GM21367 (cell line): ENCODE measurements at regions not wholly inside any gene's neighbourhood (a gene's known extent, or its start where the extent isn't known, plus 50 kb on each side); places are given as distances from the start of the nearest gene placed in this dataset.
"Not testable (repeated sequence)": the region's sequence is repeated elsewhere in the genome, so short reads cannot be mapped to it uniquely, and the experiment has no call there.

ENCODE experiments used
- ATAC-seq: cut with Tn5 transposase; IDR thresholded peaks from one replicate; pipeline ENCODE4 v1.9.1; 2021; ENCODE audit not compliant: unreplicated experiment

GRCh38 chr11:96761451-96761850 lies 371.6 kb downstream of the JRKL start:
- no peak for ATAC-seq

GRCh38 chr11:96763244-96763643 lies 373.4 kb downstream of the JRKL start:
- no peak for ATAC-seq

- ATAC-seq: no peak
Measured at GRCh38 chr11:96778272-96778671, 388.5 kb downstream of the JRKL start.

- no peak for ATAC-seq
Measured at GRCh38 chr11:96779030-96779429, 389.2 kb downstream of the JRKL start.

GRCh38 chr11:96781082-96781481 lies 391.3 kb downstream of the JRKL start:
- ATAC-seq: no peak

GRCh38 chr11:96782632-96783031 lies 392.8 kb downstream of the JRKL start:
- no peak for ATAC-seq

DNA sequence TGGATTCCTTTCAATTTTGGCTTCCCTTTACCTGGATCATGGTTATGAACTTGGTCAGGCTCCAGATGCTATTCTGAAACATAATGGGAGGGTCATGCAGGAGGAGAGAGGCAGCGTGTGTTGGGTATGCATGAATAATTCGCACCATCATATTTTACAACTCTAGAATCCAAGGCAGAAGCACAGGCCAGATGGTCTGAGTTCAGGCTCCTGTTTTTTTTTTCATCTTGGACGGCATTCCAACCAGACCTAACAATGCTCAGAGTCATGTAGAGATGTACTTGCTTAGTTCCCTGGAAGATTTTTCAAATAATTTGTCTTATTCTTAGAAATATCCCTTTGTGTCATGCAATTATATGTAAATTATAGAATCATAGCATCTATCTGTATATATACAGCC lies 393.5 kb downstream of the JRKL start:
- ATAC-seq: no peak

GRCh38 chr11:96785073-96785472 lies 395.3 kb downstream of the JRKL start:
- ATAC-seq: no peak

GRCh38 chr11:96794152-96794551 lies 404.3 kb downstream of the JRKL start:
- ATAC-seq: no peak

DNA sequence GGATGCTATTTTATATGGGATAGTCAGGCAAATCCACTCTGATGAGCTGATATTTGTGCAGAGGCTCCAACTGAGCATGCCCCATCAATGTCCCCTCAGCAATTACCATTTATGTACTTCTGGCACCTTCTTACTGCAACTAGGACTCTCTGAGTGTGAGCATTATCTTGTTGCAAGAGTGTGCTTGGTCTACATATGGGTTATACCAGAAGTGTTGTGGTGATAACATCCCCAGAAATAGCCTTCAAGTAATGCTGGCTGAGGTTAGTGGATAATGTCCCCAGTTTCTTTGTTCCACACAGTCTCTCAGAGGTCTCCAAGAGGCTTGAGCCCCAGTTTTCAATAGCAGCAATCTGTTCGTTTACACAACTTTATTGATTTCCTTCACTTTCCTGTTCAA lies 408.6 kb downstream of the JRKL start:
- no peak for ATAC-seq

DNA sequence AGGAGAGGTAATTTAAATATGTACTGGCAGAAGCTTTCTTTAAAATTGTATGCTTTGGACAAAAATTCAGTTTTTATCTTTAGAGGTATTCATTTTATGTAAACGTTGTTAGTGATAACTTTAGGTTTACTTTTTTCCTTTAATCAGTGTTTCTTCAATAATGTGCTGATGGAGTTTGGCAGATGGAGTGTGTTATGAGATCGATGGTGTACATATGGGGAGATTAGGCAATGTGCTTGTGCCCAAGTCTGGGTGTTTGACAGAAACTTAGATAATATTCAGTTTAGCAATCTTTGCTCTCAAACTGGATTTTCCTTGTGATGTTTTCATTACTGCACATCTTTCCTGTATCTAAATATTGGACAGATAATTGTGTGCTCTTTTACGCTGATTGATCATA lies 425.4 kb downstream of the JRKL start:
- no peak for ATAC-seq

DNA sequence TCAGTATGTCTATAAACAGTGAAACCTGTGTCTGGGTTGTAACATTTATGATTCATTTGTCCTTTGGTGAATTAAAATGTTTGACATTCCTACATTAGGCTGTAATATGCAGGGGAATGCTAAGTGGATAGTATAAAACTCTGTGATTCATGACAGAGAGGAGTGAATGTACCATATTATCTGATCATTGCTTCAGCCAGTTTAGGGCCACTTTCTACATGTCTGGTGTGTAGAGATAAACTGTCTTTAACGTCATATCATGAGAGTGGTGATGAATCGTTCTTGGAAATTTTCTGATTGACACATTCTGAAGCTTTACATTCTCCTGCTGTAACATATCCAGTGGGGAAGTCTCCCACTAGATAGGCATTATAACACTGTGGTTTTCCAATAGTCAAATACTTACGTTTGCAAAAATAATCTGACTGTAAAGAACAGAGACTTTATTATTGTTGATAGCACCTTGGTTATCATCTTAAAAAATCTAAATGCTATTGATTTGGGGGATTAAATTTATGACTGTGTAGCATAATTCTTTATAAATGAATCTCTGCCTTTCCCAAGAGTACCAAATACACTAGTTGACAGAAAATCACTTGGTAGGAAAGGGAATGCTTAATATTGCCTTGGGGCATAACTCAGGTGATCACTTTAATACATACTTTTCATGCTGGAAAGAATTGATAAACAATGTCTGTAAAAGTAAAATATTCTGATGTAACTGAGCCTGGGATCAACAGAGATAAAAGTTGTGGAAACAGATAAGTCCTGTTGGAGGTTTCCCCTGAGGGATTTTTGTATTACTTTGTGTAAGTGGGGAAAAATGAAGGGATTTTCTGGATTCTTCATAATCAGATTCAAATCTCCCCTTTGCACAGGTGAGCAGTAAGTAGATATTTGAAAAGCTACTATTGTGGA lies 427.9 kb downstream of the JRKL start:
- ATAC-seq: no peak

DNA sequence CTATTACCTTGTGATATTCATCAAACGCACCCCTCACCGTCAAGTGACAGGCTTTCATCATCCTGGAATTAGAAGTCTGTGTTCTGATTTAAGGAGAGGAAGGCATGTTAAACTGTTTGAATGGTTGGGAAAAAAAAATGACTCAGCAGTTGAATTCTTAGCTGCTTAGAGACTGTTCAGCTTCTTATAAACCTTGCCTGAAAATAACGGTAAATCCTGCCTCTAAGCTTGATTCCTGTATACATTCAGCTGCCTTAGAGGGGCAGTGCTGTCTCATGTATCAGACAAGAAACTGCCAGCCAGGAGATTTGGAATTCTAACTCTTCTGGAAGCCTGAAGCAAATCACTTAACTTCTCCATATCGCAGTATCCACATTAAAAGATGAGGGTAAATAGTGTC lies 437.4 kb downstream of the JRKL start:
- ATAC-seq: no peak

- ATAC-seq: no peak
Measured at GRCh38 chr11:96841792-96842191, 452.0 kb downstream of the JRKL start.

GRCh38 chr11:96842731-96843130 lies 452.9 kb downstream of the JRKL start:
- no peak for ATAC-seq

DNA sequence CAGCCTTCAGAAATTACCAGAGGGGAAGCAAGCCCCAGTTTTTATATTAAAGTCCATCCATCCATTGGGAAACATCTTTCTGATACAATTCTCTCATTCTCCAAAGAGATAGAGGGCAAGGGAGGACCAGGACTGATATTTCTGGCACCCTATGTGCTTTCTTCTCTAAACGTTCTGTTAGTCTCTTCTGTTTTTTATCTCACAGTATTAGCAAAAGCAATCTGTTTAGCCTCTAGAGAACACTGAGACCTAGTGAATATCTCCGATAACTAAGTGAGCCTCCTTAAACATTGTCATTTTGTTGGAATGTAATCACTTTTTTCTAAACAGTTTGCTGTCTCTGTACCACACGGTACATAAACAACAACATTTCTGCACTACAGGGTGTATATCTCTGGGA lies 464.6 kb downstream of the JRKL start:
- no peak for ATAC-seq

DNA sequence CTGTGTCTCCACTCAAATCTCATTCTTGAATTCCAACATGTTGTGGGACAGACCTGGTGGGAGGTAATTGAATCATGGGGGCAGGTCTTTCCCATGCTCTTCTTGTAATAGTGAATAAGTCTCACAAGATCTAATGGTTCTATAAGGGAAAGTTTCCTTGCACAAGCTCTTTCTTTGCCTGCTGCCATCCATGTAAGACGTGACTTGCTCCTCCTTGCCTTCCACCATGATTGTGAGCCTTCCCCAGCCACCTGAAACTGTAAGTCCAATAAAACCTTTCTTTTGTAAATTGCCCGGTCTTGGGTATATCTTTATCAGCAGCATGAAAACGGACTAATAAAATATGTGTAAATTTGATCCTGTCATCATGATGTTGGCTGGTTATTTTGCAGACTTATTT lies 471.9 kb downstream of the JRKL start:
- not testable (repeated sequence) for ATAC-seq

GRCh38 chr11:96863520-96863919 lies 473.7 kb downstream of the JRKL start:
- ATAC-seq: no peak

- ATAC-seq: no peak
Measured at GRCh38 chr11:96865020-96865419, 475.2 kb downstream of the JRKL start.

- no peak for ATAC-seq
Measured at GRCh38 chr11:96869207-96869606, 479.4 kb downstream of the JRKL start.

DNA sequence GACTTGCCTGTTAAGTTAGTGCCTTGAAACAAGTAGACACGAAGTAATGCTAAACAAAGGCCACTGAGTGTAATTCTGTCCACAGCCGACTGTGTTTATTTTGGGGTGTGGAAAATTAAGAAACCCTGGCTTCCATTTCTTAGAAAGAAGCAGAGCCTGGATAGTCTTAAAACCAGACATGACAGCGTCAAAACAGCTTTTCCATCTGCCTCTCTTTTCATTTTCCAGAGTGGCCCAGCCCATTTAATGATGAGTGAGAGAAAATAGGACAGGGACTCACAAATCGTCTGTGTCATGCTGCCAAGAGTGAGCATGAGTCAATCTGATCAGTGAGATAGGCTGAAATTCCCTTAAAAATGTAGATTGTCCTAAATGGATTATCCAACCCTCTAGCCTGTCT lies 485.9 kb downstream of the JRKL start:
- no peak for ATAC-seq

DNA sequence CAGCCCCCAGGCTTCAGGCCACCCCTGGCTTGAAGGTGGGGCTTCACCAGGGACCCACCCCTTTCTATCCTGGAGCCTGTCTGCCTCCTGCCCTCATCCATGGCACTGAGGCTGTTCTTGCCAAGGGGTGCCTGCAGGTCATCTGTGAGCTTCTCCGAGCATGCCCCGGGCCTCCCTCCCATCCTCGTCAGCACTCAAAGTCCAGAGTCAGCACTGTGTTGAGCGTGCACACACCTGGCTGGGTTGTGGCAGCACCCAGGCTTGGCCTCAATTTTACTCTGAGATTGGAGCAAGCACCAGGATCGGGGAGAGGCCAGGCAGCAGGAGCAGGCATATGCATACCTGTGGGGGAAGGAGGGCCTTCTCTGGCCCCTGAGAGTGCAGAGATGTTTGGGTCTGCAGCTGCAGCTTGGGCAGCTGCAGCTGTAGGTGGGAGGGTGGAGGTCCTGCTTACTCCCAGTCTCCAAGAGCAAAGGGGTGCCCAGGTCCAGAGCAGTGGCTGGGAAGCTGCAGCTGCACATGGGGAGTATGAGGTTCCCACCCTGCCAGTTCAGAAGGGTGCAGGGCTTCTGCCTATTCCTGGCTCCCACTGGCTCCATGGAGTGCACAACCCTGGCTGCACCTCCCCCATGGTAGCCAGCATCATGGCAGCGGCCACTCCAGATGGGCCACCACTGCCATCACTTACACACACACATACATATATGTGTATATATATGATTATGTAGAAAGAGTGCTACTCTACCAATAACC lies 488.7 kb downstream of the JRKL start:
- no peak for ATAC-seq
